ENCODE measurements at regions not wholly inside any gene's neighbourhood (a gene's known extent, or its start where the extent isn't known, plus 50 kb on each side); places are given as distances from the start of the nearest gene placed in this dataset.
"Not testable (repeated sequence)": the region's sequence is repeated elsewhere in the genome, so short reads cannot be mapped to it uniquely, and the experiment has no call there.

GRCh38 chr10:55537497-55537896 lies 736.5 kb upstream of the PCDH15 start:
- H2BK12ac ChIP-seq (ENCODE audit: low read length); H3K18ac ChIP-seq (ENCODE audit: low read length); H3K14ac ChIP-seq (ENCODE audit: low read length); H3K79me2 ChIP-seq (ENCODE audit: control insufficient read depth, insufficient read depth, low read length, poor library complexity); H3K9me3 ChIP-seq (ENCODE audit: insufficient read depth, low read depth, low read length); H4K91ac ChIP-seq (ENCODE audit: low read depth, low read length); H3K9ac ChIP-seq (ENCODE audit: low read length); H3K4me3 ChIP-seq (ENCODE audit: low read depth, low read length); H2AK5ac ChIP-seq (ENCODE audit: low read length); H4K8ac ChIP-seq (ENCODE audit: low read depth, low read length); H2AFZ ChIP-seq (ENCODE audit: insufficient read depth, low read length, poor library complexity); H2BK5ac ChIP-seq (ENCODE audit: low read depth, low read length, poor library complexity); H3K79me1 ChIP-seq (ENCODE audit: low read length); H3K4ac ChIP-seq (ENCODE audit: low read depth, low read length); H3K27ac ChIP-seq (ENCODE audit: low read depth, low read length); H4K12ac ChIP-seq (ENCODE audit: low read depth, low read length); H3K23ac ChIP-seq (ENCODE audit: low read length); H3K36me3 ChIP-seq (ENCODE audit: control insufficient read depth in 1 of 2, insufficient read depth in 2 of 2, low read length in 2 of 2); H2BK120ac ChIP-seq (ENCODE audit: insufficient read depth, low read length, poor library complexity); H3K4me1 ChIP-seq (ENCODE audit: control insufficient read depth in 1 of 2, insufficient read depth in 2 of 2, low read length in 2 of 2); H3K27me3 ChIP-seq (ENCODE audit: insufficient read depth, low read length); H3K4me2 ChIP-seq (ENCODE audit: low read length); DNase-seq: not testable (repeated sequence)
- WGBS (ENCODE audit: extremely low coverage, insufficient coverage, insufficient read length): no CpG with 5 or more reads among the region's 7 CpGs

GRCh38 chr10:55519264-55519663 lies 718.2 kb upstream of the PCDH15 start:
- no peak overlapping the region for H2AFZ ChIP-seq (ENCODE audit: insufficient read depth, low read length, poor library complexity)
- no peak overlapping the region for H3K18ac ChIP-seq (ENCODE audit: low read length)
- H3K14ac ChIP-seq (ENCODE audit: low read length): no peak overlapping the region
- no peak overlapping the region for H3K9ac ChIP-seq (ENCODE audit: low read length)
- no peak for DNase-seq
- no peak overlapping the region for H2BK5ac ChIP-seq (ENCODE audit: low read depth, low read length, poor library complexity)
- no peaks in the 10 kb centered on the region for H3K27me3 ChIP-seq (ENCODE audit: insufficient read depth, low read length)
- no peak overlapping the region for H3K4me2 ChIP-seq (ENCODE audit: low read length)
- H4K91ac ChIP-seq (ENCODE audit: low read depth, low read length): no peak overlapping the region
- H2BK120ac ChIP-seq (ENCODE audit: insufficient read depth, low read length, poor library complexity): no peak overlapping the region
- no peak overlapping the region for H4K8ac ChIP-seq (ENCODE audit: low read depth, low read length)
- H3K79me1 ChIP-seq (ENCODE audit: low read length): no peaks in the 10 kb centered on the region
- no peaks in the 10 kb centered on the region for H3K79me2 ChIP-seq (ENCODE audit: control insufficient read depth, insufficient read depth, low read length, poor library complexity)
- no peak overlapping the region for H2BK12ac ChIP-seq (ENCODE audit: low read length)
- H4K12ac ChIP-seq (ENCODE audit: low read depth, low read length): no peak overlapping the region
- H2AK5ac ChIP-seq (ENCODE audit: low read length): no peak overlapping the region
- H3K9me3 ChIP-seq (ENCODE audit: insufficient read depth, low read depth, low read length): no peaks in the 10 kb centered on the region
- WGBS (ENCODE audit: extremely low coverage, insufficient coverage, insufficient read length): 100% methylated on average over 3 of the region's 7 CpGs
- no peaks in the 10 kb centered on the region for H3K36me3 ChIP-seq (ENCODE audit: control insufficient read depth in 1 of 2, insufficient read depth in 2 of 2, low read length in 2 of 2)
- no peaks in the 10 kb centered on the region for H3K4me1 ChIP-seq (ENCODE audit: control insufficient read depth in 1 of 2, insufficient read depth in 2 of 2, low read length in 2 of 2)
- H3K27ac ChIP-seq (ENCODE audit: low read depth, low read length): no peak overlapping the region
- H3K4ac ChIP-seq (ENCODE audit: low read depth, low read length): no peak overlapping the region
- no peak overlapping the region for H3K4me3 ChIP-seq (ENCODE audit: low read depth, low read length)
- no peak overlapping the region for H3K23ac ChIP-seq (ENCODE audit: low read length)

- H3K18ac ChIP-seq (ENCODE audit: low read length); H3K4me3 ChIP-seq (ENCODE audit: low read depth, low read length); H3K9ac ChIP-seq (ENCODE audit: low read length); H3K9me3 ChIP-seq (ENCODE audit: insufficient read depth, low read depth, low read length); H3K27me3 ChIP-seq (ENCODE audit: insufficient read depth, low read length); H4K12ac ChIP-seq (ENCODE audit: low read depth, low read length); H3K4ac ChIP-seq (ENCODE audit: low read depth, low read length); H2BK120ac ChIP-seq (ENCODE audit: insufficient read depth, low read length, poor library complexity); H3K36me3 ChIP-seq (ENCODE audit: control insufficient read depth in 1 of 2, insufficient read depth in 2 of 2, low read length in 2 of 2); H3K79me1 ChIP-seq (ENCODE audit: low read length); H2AK5ac ChIP-seq (ENCODE audit: low read length); H2AFZ ChIP-seq (ENCODE audit: insufficient read depth, low read length, poor library complexity); H2BK5ac ChIP-seq (ENCODE audit: low read depth, low read length, poor library complexity); H4K8ac ChIP-seq (ENCODE audit: low read depth, low read length); DNase-seq; H3K14ac ChIP-seq (ENCODE audit: low read length); H3K79me2 ChIP-seq (ENCODE audit: control insufficient read depth, insufficient read depth, low read length, poor library complexity); H2BK12ac ChIP-seq (ENCODE audit: low read length); H4K91ac ChIP-seq (ENCODE audit: low read depth, low read length); H3K4me1 ChIP-seq (ENCODE audit: control insufficient read depth in 1 of 2, insufficient read depth in 2 of 2, low read length in 2 of 2); H3K23ac ChIP-seq (ENCODE audit: low read length): not testable (repeated sequence)
- Histone ChIP-seq H3K27ac (ENCODE audit: low read depth, low read length) (peak overlapping the region; percentile 67), H3K4me2 (ENCODE audit: low read length) (peak overlapping the region; percentile 27)
- no CpG with 5 or more reads among the region's 1 CpG for WGBS (ENCODE audit: extremely low coverage, insufficient coverage, insufficient read length)
These were observed 717.4 kb upstream of the PCDH15 start for GRCh38 chr10:55518416-55518815.

GRCh38 chr10:55509168-55509567 lies 708.1 kb upstream of the PCDH15 start:
- H3K4me1 ChIP-seq (ENCODE audit: control insufficient read depth in 1 of 2, insufficient read depth in 2 of 2, low read length in 2 of 2): no peaks in the 10 kb centered on the region
- H3K79me2 ChIP-seq (ENCODE audit: control insufficient read depth, insufficient read depth, low read length, poor library complexity): no peaks in the 10 kb centered on the region

More at GRCh38 chr10:55509168-55509567, 708.1 kb upstream of the PCDH15 start:
- H3K4me3 ChIP-seq (ENCODE audit: low read depth, low read length): no peak overlapping the region
- H3K4ac ChIP-seq (ENCODE audit: low read depth, low read length): no peak overlapping the region
- no peak overlapping the region for H2AK5ac ChIP-seq (ENCODE audit: low read length)
- H3K79me1 ChIP-seq (ENCODE audit: low read length): no peaks in the 10 kb centered on the region
- H3K36me3 ChIP-seq (ENCODE audit: control insufficient read depth in 1 of 2, insufficient read depth in 2 of 2, low read length in 2 of 2): no peaks in the 10 kb centered on the region
- no peak overlapping the region for H4K91ac ChIP-seq (ENCODE audit: low read depth, low read length)
- no CpG with 5 or more reads among the region's 4 CpGs for WGBS (ENCODE audit: extremely low coverage, insufficient coverage, insufficient read length)
- no peak overlapping the region for H2BK5ac ChIP-seq (ENCODE audit: low read depth, low read length, poor library complexity)
- H3K18ac ChIP-seq (ENCODE audit: low read length): no peak overlapping the region
- H2BK120ac ChIP-seq (ENCODE audit: insufficient read depth, low read length, poor library complexity): no peak overlapping the region
- no peak overlapping the region for H2BK12ac ChIP-seq (ENCODE audit: low read length)
- H3K27me3 ChIP-seq (ENCODE audit: insufficient read depth, low read length): no peaks in the 10 kb centered on the region
- no peak overlapping the region for H3K23ac ChIP-seq (ENCODE audit: low read length)
- no peak overlapping the region for H3K14ac ChIP-seq (ENCODE audit: low read length)
- no peaks in the 10 kb centered on the region for H3K9me3 ChIP-seq (ENCODE audit: insufficient read depth, low read depth, low read length)
- no peak overlapping the region for H4K8ac ChIP-seq (ENCODE audit: low read depth, low read length)
- H3K4me2 ChIP-seq (ENCODE audit: low read length): no peak overlapping the region
- H3K9ac ChIP-seq (ENCODE audit: low read length): no peak overlapping the region
- DNase-seq: no peak
- no peak overlapping the region for H4K12ac ChIP-seq (ENCODE audit: low read depth, low read length)
- no peak overlapping the region for H3K27ac ChIP-seq (ENCODE audit: low read depth, low read length)
- no peak overlapping the region for H2AFZ ChIP-seq (ENCODE audit: insufficient read depth, low read length, poor library complexity)

Data from trophoblast cell (in vitro differentiated cells and primary cell).